ENCODE measurements at regions not wholly inside any gene's neighbourhood (a gene's known extent, or its start where the extent isn't known, plus 50 kb on each side); places are given as distances from the start of the nearest gene placed in this dataset.

GRCh38 chr12:45543887-45544286 is 185.6 kb upstream of the ARID2 start:
- no peak for FAIRE-seq

GRCh38 chr12:45546545-45546944 is 183.0 kb upstream of the ARID2 start:
- DNase-seq (ENCODE audit: low read depth) (no peak), FAIRE-seq (peak; percentile 7)
- H3K36me3 ChIP-seq (ENCODE audit: control insufficient read depth, insufficient read depth, low read length) = no peaks in the 10 kb centered on the region
- TF ChIP-seq CTCF (IDR thresholded peaks at IDR 0.05; ENCODE audit: insufficient read depth, low read length, severe bottlenecking) = no peak
- no peak overlapping the region for H3K4me3 ChIP-seq (ENCODE audit: low read depth, low read length)
- H3K27me3 ChIP-seq (ENCODE audit: control insufficient read depth, insufficient read depth, low read length) = no peaks in the 10 kb centered on the region

More at GRCh38 chr12:45543887-45544286, 185.6 kb upstream of the ARID2 start:
- H3K4me3 ChIP-seq (ENCODE audit: low read depth, low read length) = no peak overlapping the region
- DNase-seq (ENCODE audit: low read depth) = peak; percentile 83
- H3K36me3 ChIP-seq (ENCODE audit: control insufficient read depth, insufficient read depth, low read length) = no peaks in the 10 kb centered on the region
- H3K27me3 ChIP-seq (ENCODE audit: control insufficient read depth, insufficient read depth, low read length) = no peaks in the 10 kb centered on the region
- peak; percentile 84 for TF ChIP-seq CTCF (IDR thresholded peaks at IDR 0.05; ENCODE audit: insufficient read depth, low read length, severe bottlenecking)

GRCh38 chr12:45547132-45547531 is 182.4 kb upstream of the ARID2 start:
- no peak for FAIRE-seq
- H3K4me3 ChIP-seq (ENCODE audit: low read depth, low read length) = no peak overlapping the region
- H3K27me3 ChIP-seq (ENCODE audit: control insufficient read depth, insufficient read depth, low read length) = no peaks in the 10 kb centered on the region

GRCh38 chr12:45547822-45548221 is 181.7 kb upstream of the ARID2 start:
- H3K36me3 ChIP-seq (ENCODE audit: control insufficient read depth, insufficient read depth, low read length) = no peaks in the 10 kb centered on the region
- DNase-seq (ENCODE audit: low read depth) (no peak), FAIRE-seq (no peak)
- H3K27me3 ChIP-seq (ENCODE audit: control insufficient read depth, insufficient read depth, low read length) = no peaks in the 10 kb centered on the region
- no peak for TF ChIP-seq CTCF (IDR thresholded peaks at IDR 0.05; ENCODE audit: insufficient read depth, low read length, severe bottlenecking)
- H3K4me3 ChIP-seq (ENCODE audit: low read depth, low read length) = no peak overlapping the region

More at GRCh38 chr12:45547132-45547531, 182.4 kb upstream of the ARID2 start:
- no peak for TF ChIP-seq CTCF (IDR thresholded peaks at IDR 0.05; ENCODE audit: insufficient read depth, low read length, severe bottlenecking)
- H3K36me3 ChIP-seq (ENCODE audit: control insufficient read depth, insufficient read depth, low read length) = no peaks in the 10 kb centered on the region
- no peak for DNase-seq (ENCODE audit: low read depth)

- no peaks in the 10 kb centered on the region for H3K36me3 ChIP-seq (ENCODE audit: control insufficient read depth, insufficient read depth, low read length)
- no peak overlapping the region for H3K4me3 ChIP-seq (ENCODE audit: low read depth, low read length)
- FAIRE-seq (no peak), DNase-seq (ENCODE audit: low read depth) (no peak)
- H3K27me3 ChIP-seq (ENCODE audit: control insufficient read depth, insufficient read depth, low read length) = no peaks in the 10 kb centered on the region
- no peak for TF ChIP-seq CTCF (IDR thresholded peaks at IDR 0.05; ENCODE audit: insufficient read depth, low read length, severe bottlenecking)
Observed at GRCh38 chr12:45548426-45548825, 181.1 kb upstream of the ARID2 start.

GRCh38 chr12:45549337-45549902 is 180.1 kb upstream of the ARID2 start:
- TF ChIP-seq CTCF (IDR thresholded peaks at IDR 0.05; ENCODE audit: insufficient read depth, low read length, severe bottlenecking) = no peak
- no peak overlapping the region for H3K4me3 ChIP-seq (ENCODE audit: low read depth, low read length)
- FAIRE-seq = no peak
- no peaks in the 10 kb centered on the region for H3K36me3 ChIP-seq (ENCODE audit: control insufficient read depth, insufficient read depth, low read length)
- DNase-seq (ENCODE audit: low read depth) = peak; percentile 15
- no peaks in the 10 kb centered on the region for H3K27me3 ChIP-seq (ENCODE audit: control insufficient read depth, insufficient read depth, low read length)
